A673 (cell line): ENCODE measurements at regions not wholly inside any gene's neighbourhood (a gene's known extent, or its start where the extent isn't known, plus 50 kb on each side); places are given as distances from the start of the nearest gene placed in this dataset.

Experiments used
- BruUV-seq: library from RNA; stranded (reverse); fragments of 400-500 nt; replicated peaks from 2 replicates; lab custom pipeline; 2021; lab: Mats Ljungman, UMichigan
- CTCF ChIA-PET: fragments of 300-600 bp; sonication (Branson Sonifier 250); formaldehyde crosslinking; loops from one replicate; lab custom pipeline; 2022; ENCODE audit warnings: antibody characterized with exemption; lab: Charles Lee
- POLR2A ChIA-PET: fragments of 300-600 bp; sonication (Branson Sonifier 250); formaldehyde crosslinking; loops from one replicate; lab custom pipeline; 2022; ENCODE audit warnings: antibody characterized with exemption; ENCODE audit not compliant: low non-redundant PET; lab: Charles Lee
- DNase-seq: peaks from one replicate; pipeline ENCODE4 v3.0.0-alpha.2; 2015; ENCODE audit warnings: low spot score
- H3K27ac ChIP-seq: fragments of 200-600 bp; sonication (generic); 2 replicates; pipeline ENCODE4 v1.5.1; 2016; ENCODE audit warnings: mixed run types, low read depth, mild to moderate bottlenecking, mixed read lengths, antibody characterized with exemption, low read length; ENCODE audit not compliant: poor library complexity, severe bottlenecking
- H3K27me3 ChIP-seq: fragments of 200-600 bp; sonication (generic); replicated peaks from 2 replicates; pipeline ENCODE4 v1.6.1; 2017; ENCODE audit warnings: mixed run types, low read depth, mild to moderate bottlenecking, mixed read lengths, antibody characterized with exemption, low read length; ENCODE audit not compliant: insufficient read depth, poor library complexity
- H3K36me3 ChIP-seq: fragments of 200-600 bp; sonication (generic); 2 replicates; pipeline ENCODE4 v1.6.1; 2016; ENCODE audit warnings: mixed run types, mild to moderate bottlenecking, mixed read lengths, antibody characterized with exemption, low read length; ENCODE audit not compliant: insufficient read depth, poor library complexity, severe bottlenecking
- H3K4me1 ChIP-seq: fragments of 200-600 bp; sonication (generic); 2 replicates; pipeline ENCODE4 v1.6.1; 2017; ENCODE audit warnings: mixed run types, mild to moderate bottlenecking, mixed read lengths, antibody characterized with exemption, low read length; ENCODE audit not compliant: insufficient read depth, poor library complexity, severe bottlenecking
- H3K4me3 ChIP-seq: fragments of 200-600 bp; sonication (generic); 2 replicates; pipeline ENCODE4 v1.5.1; 2016; ENCODE audit warnings: low read depth, mixed run types, mild to moderate bottlenecking, mixed read lengths, low read length; ENCODE audit not compliant: poor library complexity, severe bottlenecking
- H3K9me3 ChIP-seq: fragments of 200-600 bp; sonication (generic); 2 replicates; pipeline ENCODE4 v1.6.1; 2016; ENCODE audit warnings: mixed run types, low read depth, mild to moderate bottlenecking, mixed read lengths, antibody characterized with exemption, low read length; ENCODE audit not compliant: poor library complexity, severe bottlenecking
- CTCF ChIP-seq: fragments of 300-800, 200-600 bp; sonication (generic); conservative IDR thresholded peaks from 2 replicates; pipeline ENCODE4 v1.5.1; 2017; ENCODE audit warnings: low read depth, mild to moderate bottlenecking, antibody characterized with exemption, low read length, moderate library complexity, mixed read lengths
- EZH2 ChIP-seq: fragments of 200-600 bp; sonication (generic); IDR thresholded peaks from 2 replicates; pipeline ENCODE4 v1.6.1; 2017; ENCODE audit warnings: borderline replicate concordance, low read depth, mild to moderate bottlenecking, mixed read lengths, antibody characterized with exemption, low read length; ENCODE audit not compliant: poor library complexity, severe bottlenecking
- intact Hi-C: fragments of 100-400 bp; cut with micrococcal nuclease; formaldehyde crosslinking; loops from one replicate; pipeline ENCODE4 v1.10.0; 2022; ENCODE audit not compliant: unreplicated experiment

- ChIA-PET CTCF (no interaction called here), POLR2A (no interaction called here)
- no peak for TF ChIP-seq CTCF
- H3K36me3 ChIP-seq = no peaks in the 10 kb centered on the region
- no peaks in the 10 kb centered on the region for H3K4me1 ChIP-seq
- no peak overlapping the region for H3K4me3 ChIP-seq
- intact Hi-C loops = no loop called here
- no peaks in the 10 kb centered on the region for H3K9me3 ChIP-seq
- H3K27ac ChIP-seq = no peak overlapping the region
- BruUV-seq = no TSS peak
- no peaks in the 10 kb centered on the region for H3K27me3 ChIP-seq
- no peak for DNase-seq
Measured at GRCh38 chr3:55309336-55309735, 177.8 kb downstream of the WNT5A start.

- CTCF ChIA-PET = no interaction called here
- no peaks in the 10 kb centered on the region for H3K36me3 ChIP-seq
- POLR2A ChIA-PET = no interaction called here
- DNase-seq = no peak
- no peak overlapping the region for H3K4me3 ChIP-seq
- H3K4me1 ChIP-seq = no peaks in the 10 kb centered on the region
- no TSS peak for BruUV-seq
- H3K27ac ChIP-seq = no peak overlapping the region
- H3K9me3 ChIP-seq = no peaks in the 10 kb centered on the region
- H3K27me3 ChIP-seq = no peaks in the 10 kb centered on the region
- TF ChIP-seq EZH2 (no peak), CTCF (no peak)
- intact Hi-C loops = no loop called here
Measured at GRCh38 chr3:55307622-55308021, 179.5 kb downstream of the WNT5A start.

GRCh38 chr3:55305696-55306485, 181.2 kb downstream of the WNT5A start:
- H3K9me3 ChIP-seq = no peaks in the 10 kb centered on the region
- H3K27ac ChIP-seq = no peak overlapping the region
- intact Hi-C loops = no loop called here
- BruUV-seq = no TSS peak
- H3K36me3 ChIP-seq = no peaks in the 10 kb centered on the region
- POLR2A ChIA-PET = no interaction called here
- no peak for DNase-seq
- H3K27me3 ChIP-seq = no peaks in the 10 kb centered on the region
- TF ChIP-seq CTCF (no peak), EZH2 (no peak)
- CTCF ChIA-PET = no interaction called here
- no peaks in the 10 kb centered on the region for H3K4me1 ChIP-seq
- H3K4me3 ChIP-seq = no peak overlapping the region
